NCI-H1048 (cell line): ENCODE measurements at regions not wholly inside any gene's neighbourhood (a gene's known extent, or its start where the extent isn't known, plus 50 kb on each side); places are given as distances from the start of the nearest gene placed in this dataset.

Experiments
- DNase-seq: peaks from one replicate; lab custom pipeline; 2025; lab: John Stamatoyannopoulos, UW

- no peak for DNase-seq
These were observed 807.6 kb downstream of the UQCRFS1 start for GRCh38 chr19:28405346-28405742.

- no peak for DNase-seq
These were observed 808.5 kb downstream of the UQCRFS1 start for GRCh38 chr19:28404472-28404871.

- DNase-seq, result no peak
These were observed 809.3 kb downstream of the UQCRFS1 start for GRCh38 chr19:28403690-28404089.

GRCh38 chr19:28402701-28403290, 810.2 kb downstream of the UQCRFS1 start:
- no peak for DNase-seq

GRCh38 chr19:28401739-28402424, 811.1 kb downstream of the UQCRFS1 start:
- no peak for DNase-seq

- no peak for DNase-seq
These were observed 811.8 kb downstream of the UQCRFS1 start for GRCh38 chr19:28400953-28401671.

- DNase-seq, result no peak
These were observed 813.8 kb downstream of the UQCRFS1 start for GRCh38 chr19:28399187-28399586.

GRCh38 chr19:28397800-28398199, 815.2 kb downstream of the UQCRFS1 start:
- DNase-seq, result no peak

- DNase-seq, result no peak
These were observed 815.6 kb downstream of the UQCRFS1 start for GRCh38 chr19:28397306-28397705.

GRCh38 chr19:28396287-28396831, 816.6 kb downstream of the UQCRFS1 start:
- no peak for DNase-seq

- DNase-seq, result no peak
These were observed 818.2 kb downstream of the UQCRFS1 start for GRCh38 chr19:28394725-28395124.

- no peak for DNase-seq
These were observed 819.2 kb downstream of the UQCRFS1 start for GRCh38 chr19:28393574-28394336.

GRCh38 chr19:28388988-28389387, 824.0 kb downstream of the UQCRFS1 start:
- DNase-seq, result no peak

- no peak for DNase-seq
These were observed 825.4 kb downstream of the UQCRFS1 start for GRCh38 chr19:28387507-28387906.

GRCh38 chr19:28386470-28386869, 826.5 kb downstream of the UQCRFS1 start:
- no peak for DNase-seq

GRCh38 chr19:28386066-28386465, 826.9 kb downstream of the UQCRFS1 start:
- DNase-seq, result no peak

- DNase-seq, result no peak
These were observed 835.9 kb downstream of the UQCRFS1 start for GRCh38 chr19:28377077-28377476.

GRCh38 chr19:28374971-28375370, 838.0 kb downstream of the UQCRFS1 start:
- DNase-seq, result no peak

- no peak for DNase-seq
These were observed 840.2 kb downstream of the UQCRFS1 start for GRCh38 chr19:28372576-28373247.

- no peak for DNase-seq
These were observed 845.8 kb downstream of the UQCRFS1 start for GRCh38 chr19:28367146-28367545.

GRCh38 chr19:28363254-28363653, 849.7 kb downstream of the UQCRFS1 start:
- no peak for DNase-seq
